ENCODE measurements at regions not wholly inside any gene's neighbourhood (a gene's known extent, or its start where the extent isn't known, plus 50 kb on each side); places are given as distances from the start of the nearest gene placed in this dataset.

- no peak overlapping the region for H3K4me3 Mint-ChIP-seq
- no peak for DNase-seq
- H3K27me3 Mint-ChIP-seq, result peaks cover 4% of the 10 kb centered on the region
- no peak overlapping the region for H3K27ac Mint-ChIP-seq
- intact Hi-C loops (cut with DNase I, micrococcal nuclease), result no loop called here
- H3K36me3 Mint-ChIP-seq (ENCODE audit: low read depth), result no peaks in the 10 kb centered on the region
- H3K9me3 Mint-ChIP-seq (ENCODE audit: low read depth), result no peaks in the 10 kb centered on the region
- ChIA-PET CTCF (no interaction called here), POLR2A (no interaction called here)
- H3K4me1 Mint-ChIP-seq, result no peaks in the 10 kb centered on the region
- no peak for ATAC-seq
Observed at GRCh38 chr2:217038001-217038400, 178.1 kb upstream of the TNP1 start.

GRCh38 chr2:217037353-217037752, 177.5 kb upstream of the TNP1 start:
- Mint-ChIP-seq H3K27me3 (peaks cover 4% of the 10 kb centered on the region), H3K27ac (no peak overlapping the region), H3K4me3 (no peak overlapping the region), H3K4me1 (no peaks in the 10 kb centered on the region), H3K36me3 (ENCODE audit: low read depth) (no peaks in the 10 kb centered on the region), H3K9me3 (ENCODE audit: low read depth) (no peaks in the 10 kb centered on the region)
- CTCF ChIA-PET, result no interaction called here
- intact Hi-C loops (cut with DNase I, micrococcal nuclease), result no loop called here
- DNase-seq (no peak), ATAC-seq (no peak)
- POLR2A ChIA-PET, result no interaction called here

GRCh38 chr2:217035967-217036366, 176.1 kb upstream of the TNP1 start:
- ATAC-seq (no peak), DNase-seq (no peak)
- Mint-ChIP-seq H3K36me3 (ENCODE audit: low read depth) (no peaks in the 10 kb centered on the region), H3K9me3 (ENCODE audit: low read depth) (no peaks in the 10 kb centered on the region), H3K4me3 (no peak overlapping the region), H3K27me3 (no peaks in the 10 kb centered on the region), H3K27ac (no peak overlapping the region), H3K4me1 (no peaks in the 10 kb centered on the region)
- ChIA-PET POLR2A (no interaction called here), CTCF (no interaction called here)
- intact Hi-C loops (cut with DNase I, micrococcal nuclease), result no loop called here

GRCh38 chr2:217033186-217033585, 173.3 kb upstream of the TNP1 start:
- Mint-ChIP-seq H3K9me3 (ENCODE audit: low read depth) (no peaks in the 10 kb centered on the region), H3K4me1 (no peaks in the 10 kb centered on the region), H3K4me3 (no peak overlapping the region), H3K36me3 (ENCODE audit: low read depth) (no peaks in the 10 kb centered on the region), H3K27ac (no peak overlapping the region), H3K27me3 (peaks cover 4% of the 10 kb centered on the region)
- DNase-seq (no peak), ATAC-seq (no peak)
- CTCF ChIA-PET, result no interaction called here
- POLR2A ChIA-PET, result no interaction called here
- intact Hi-C loops (cut with DNase I, micrococcal nuclease), result no loop called here

GRCh38 chr2:217031445-217031844, 171.6 kb upstream of the TNP1 start:
- Mint-ChIP-seq H3K4me3 (no peak overlapping the region), H3K27me3 (peaks cover 4% of the 10 kb centered on the region), H3K27ac (no peak overlapping the region), H3K4me1 (no peaks in the 10 kb centered on the region), H3K9me3 (ENCODE audit: low read depth) (no peaks in the 10 kb centered on the region), H3K36me3 (ENCODE audit: low read depth) (no peaks in the 10 kb centered on the region)
- CTCF ChIA-PET, result no interaction called here
- DNase-seq (no peak), ATAC-seq (no peak)
- intact Hi-C loops (cut with DNase I, micrococcal nuclease), result no loop called here
- POLR2A ChIA-PET, result no interaction called here

- ATAC-seq (no peak), DNase-seq (no peak)
- Mint-ChIP-seq H3K4me1 (no peaks in the 10 kb centered on the region), H3K27me3 (peaks cover 4% of the 10 kb centered on the region), H3K9me3 (ENCODE audit: low read depth) (no peaks in the 10 kb centered on the region), H3K36me3 (ENCODE audit: low read depth) (no peaks in the 10 kb centered on the region), H3K4me3 (no peak overlapping the region), H3K27ac (no peak overlapping the region)
- ChIA-PET POLR2A (no interaction called here), CTCF (interaction anchor here (1.2 kb wide), 1 partner anchor 113 kb away, joined by 3 read pairs; no protein-coding TSS in a partner anchor)
- intact Hi-C loops (cut with DNase I, micrococcal nuclease), result no loop called here
Observed at GRCh38 chr2:217030081-217030480, 170.2 kb upstream of the TNP1 start.

GRCh38 chr2:217028128-217028527, 168.3 kb upstream of the TNP1 start:
- Mint-ChIP-seq H3K4me1 (no peaks in the 10 kb centered on the region), H3K4me3 (no peak overlapping the region), H3K27ac (no peak overlapping the region), H3K36me3 (ENCODE audit: low read depth) (no peaks in the 10 kb centered on the region), H3K27me3 (peaks cover 4% of the 10 kb centered on the region), H3K9me3 (ENCODE audit: low read depth) (no peaks in the 10 kb centered on the region)
- DNase-seq (no peak), ATAC-seq (no peak)
- intact Hi-C loops (cut with DNase I, micrococcal nuclease), result no loop called here
- ChIA-PET CTCF (no interaction called here), POLR2A (no interaction called here)

GRCh38 chr2:217027414-217027813, 167.6 kb upstream of the TNP1 start:
- Mint-ChIP-seq H3K27me3 (peaks cover 4% of the 10 kb centered on the region), H3K36me3 (ENCODE audit: low read depth) (no peaks in the 10 kb centered on the region), H3K4me3 (no peak overlapping the region), H3K4me1 (no peaks in the 10 kb centered on the region), H3K27ac (no peak overlapping the region), H3K9me3 (ENCODE audit: low read depth) (no peaks in the 10 kb centered on the region)
- DNase-seq, result no peak
- ChIA-PET CTCF (no interaction called here), POLR2A (no interaction called here)
- intact Hi-C loops (cut with DNase I, micrococcal nuclease), result no loop called here
- ATAC-seq, result no peak

- intact Hi-C loops (cut with DNase I, micrococcal nuclease), result no loop called here
- Mint-ChIP-seq H3K36me3 (ENCODE audit: low read depth) (no peaks in the 10 kb centered on the region), H3K4me1 (no peaks in the 10 kb centered on the region), H3K9me3 (ENCODE audit: low read depth) (no peaks in the 10 kb centered on the region), H3K27me3 (peaks cover 4% of the 10 kb centered on the region), H3K27ac (no peak overlapping the region), H3K4me3 (no peak overlapping the region)
- DNase-seq (no peak), ATAC-seq (no peak)
- ChIA-PET CTCF (interaction anchor here (0.7 kb wide), 1 partner anchor 101 kb away, joined by 3 read pairs; no protein-coding TSS in a partner anchor), POLR2A (no interaction called here)
Observed at GRCh38 chr2:217026569-217026968, 166.7 kb upstream of the TNP1 start.

- POLR2A ChIA-PET, result no interaction called here
- CTCF ChIA-PET, result interaction anchor here (0.7 kb wide), 1 partner anchor 100 kb away, joined by 3 read pairs; no protein-coding TSS in a partner anchor
- DNase-seq (no peak), ATAC-seq (no peak)
- no peaks in the 10 kb centered on the region for H3K4me1 Mint-ChIP-seq
- H3K27me3 Mint-ChIP-seq, result peaks cover 4% of the 10 kb centered on the region
- H3K36me3 Mint-ChIP-seq (ENCODE audit: low read depth), result no peaks in the 10 kb centered on the region
- no peak overlapping the region for H3K4me3 Mint-ChIP-seq
- no peak overlapping the region for H3K27ac Mint-ChIP-seq
- intact Hi-C loops (cut with DNase I, micrococcal nuclease), result no loop called here
- H3K9me3 Mint-ChIP-seq (ENCODE audit: low read depth), result no peaks in the 10 kb centered on the region
Observed at GRCh38 chr2:217026161-217026560, 166.3 kb upstream of the TNP1 start.

GRCh38 chr2:217023611-217024010, 163.7 kb upstream of the TNP1 start:
- Mint-ChIP-seq H3K27ac (no peak overlapping the region), H3K4me1 (no peaks in the 10 kb centered on the region), H3K27me3 (peaks cover 3% of the 10 kb centered on the region), H3K4me3 (no peak overlapping the region), H3K36me3 (ENCODE audit: low read depth) (no peaks in the 10 kb centered on the region), H3K9me3 (ENCODE audit: low read depth) (no peaks in the 10 kb centered on the region)
- ChIA-PET POLR2A (no interaction called here), CTCF (no interaction called here)
- intact Hi-C loops (cut with DNase I, micrococcal nuclease), result no loop called here
- DNase-seq, result no peak
- ATAC-seq, result no peak

GRCh38 chr2:217017456-217018252, 157.8 kb upstream of the TNP1 start:
- H3K4me3 Mint-ChIP-seq, result no peak overlapping the region
- CTCF ChIA-PET, result no interaction called here
- H3K27me3 Mint-ChIP-seq, result peaks cover 23% of the 10 kb centered on the region
- peaks cover 4% of the 10 kb centered on the region for H3K4me1 Mint-ChIP-seq
- H3K36me3 Mint-ChIP-seq (ENCODE audit: low read depth), result no peaks in the 10 kb centered on the region
- POLR2A ChIA-PET, result no interaction called here
- no peak overlapping the region for H3K27ac Mint-ChIP-seq
- H3K9me3 Mint-ChIP-seq (ENCODE audit: low read depth), result no peaks in the 10 kb centered on the region
- DNase-seq, result no peak
- intact Hi-C loops (cut with DNase I, micrococcal nuclease), result no loop called here
- no peak for ATAC-seq

Measured in activated CD4-positive, alpha-beta T cell treated with anti-CD3 and anti-CD28 coated beads for 36 hours (primary cell).